ENCODE measurements at regions not wholly inside any gene's neighbourhood (a gene's known extent, or its start where the extent isn't known, plus 50 kb on each side); places are given as distances from the start of the nearest gene placed in this dataset.

GRCh38 chr18:78123926-78124797 lies 855.5 kb upstream of the SALL3 start:
- Histone ChIP-seq H3K27ac (no peak overlapping the region), H3K4me1 (no peaks in the 10 kb centered on the region), H3K36me3 (no peaks in the 10 kb centered on the region), H3K27me3 (peaks cover 0 to 8% of the 10 kb centered on the region in 2 donors), H3K4me3 (no peak overlapping the region), H3K9me3 (no peaks in the 10 kb centered on the region)
- intact Hi-C loops (cut with DNase I; ENCODE audit: low total_unique reads): no loop called here
- TF ChIP-seq, protein P1, sequence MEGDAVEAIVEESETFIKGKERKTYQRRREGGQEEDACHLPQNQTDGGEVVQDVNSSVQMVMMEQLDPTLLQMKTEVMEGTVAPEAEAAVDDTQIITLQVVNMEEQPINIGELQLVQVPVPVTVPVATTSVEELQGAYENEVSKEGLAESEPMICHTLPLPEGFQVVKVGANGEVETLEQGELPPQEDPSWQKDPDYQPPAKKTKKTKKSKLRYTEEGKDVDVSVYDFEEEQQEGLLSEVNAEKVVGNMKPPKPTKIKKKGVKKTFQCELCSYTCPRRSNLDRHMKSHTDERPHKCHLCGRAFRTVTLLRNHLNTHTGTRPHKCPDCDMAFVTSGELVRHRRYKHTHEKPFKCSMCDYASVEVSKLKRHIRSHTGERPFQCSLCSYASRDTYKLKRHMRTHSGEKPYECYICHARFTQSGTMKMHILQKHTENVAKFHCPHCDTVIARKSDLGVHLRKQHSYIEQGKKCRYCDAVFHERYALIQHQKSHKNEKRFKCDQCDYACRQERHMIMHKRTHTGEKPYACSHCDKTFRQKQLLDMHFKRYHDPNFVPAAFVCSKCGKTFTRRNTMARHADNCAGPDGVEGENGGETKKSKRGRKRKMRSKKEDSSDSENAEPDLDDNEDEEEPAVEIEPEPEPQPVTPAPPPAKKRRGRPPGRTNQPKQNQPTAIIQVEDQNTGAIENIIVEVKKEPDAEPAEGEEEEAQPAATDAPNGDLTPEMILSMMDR (IDR thresholded peaks at IDR 0.05): no peak
- no peak for DNase-seq

GRCh38 chr18:78125206-78125896 lies 854.3 kb upstream of the SALL3 start:
- no peaks in the 10 kb centered on the region for H3K36me3 ChIP-seq
- H3K27me3 ChIP-seq: peaks cover 0 to 8% of the 10 kb centered on the region in 2 donors
- no peaks in the 10 kb centered on the region for H3K9me3 ChIP-seq
- no peaks in the 10 kb centered on the region for H3K4me1 ChIP-seq
- DNase-seq: no peak
- no peak overlapping the region for H3K27ac ChIP-seq
- no peak overlapping the region for H3K4me3 ChIP-seq
- intact Hi-C loops (cut with DNase I; ENCODE audit: low total_unique reads): no loop called here
- TF ChIP-seq, protein P1 (IDR thresholded peaks at IDR 0.05): no peak

DNA sequence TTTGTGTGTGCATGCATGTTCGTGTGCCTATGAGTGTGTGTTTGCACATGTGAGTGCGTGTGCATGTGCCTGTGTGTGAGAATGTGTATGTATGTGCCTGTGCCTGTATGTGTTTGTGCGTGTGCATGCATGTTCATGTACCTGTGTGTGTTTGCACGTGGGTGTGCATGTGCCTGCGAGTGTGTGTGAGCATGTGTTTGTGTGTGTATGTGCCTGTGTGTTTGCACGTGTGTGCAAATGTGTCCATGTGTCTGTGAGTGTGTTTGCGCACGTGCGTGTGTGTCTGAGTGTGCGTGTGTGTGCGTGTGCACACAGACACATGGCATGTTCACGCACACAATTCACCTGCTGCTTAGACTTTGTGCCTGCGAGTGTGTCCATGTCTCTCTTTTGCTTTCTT lies 853.5 kb upstream of the SALL3 start:
- intact Hi-C loops (cut with DNase I; ENCODE audit: low total_unique reads): no loop called here
- TF ChIP-seq, protein P1 (IDR thresholded peaks at IDR 0.05): no peak
- peaks cover 0 to 8% of the 10 kb centered on the region in 2 donors for H3K27me3 ChIP-seq

GRCh38 chr18:78126536-78126935 lies 853.1 kb upstream of the SALL3 start:
- H3K36me3 ChIP-seq: no peaks in the 10 kb centered on the region
- H3K27ac ChIP-seq: no peak overlapping the region
- H3K9me3 ChIP-seq: no peaks in the 10 kb centered on the region
- H3K27me3 ChIP-seq: peaks cover 0 to 8% of the 10 kb centered on the region in 2 donors
- DNase-seq: no peak
- no peak overlapping the region for H3K4me3 ChIP-seq
- intact Hi-C loops (cut with DNase I; ENCODE audit: low total_unique reads): no loop called here
- TF ChIP-seq, protein P1 (IDR thresholded peaks at IDR 0.05): no peak
- no peaks in the 10 kb centered on the region for H3K4me1 ChIP-seq

More for the DNA sequence above, 853.5 kb upstream of the SALL3 start:
- no peaks in the 10 kb centered on the region for H3K9me3 ChIP-seq
- no peak for DNase-seq
- H3K36me3 ChIP-seq: no peaks in the 10 kb centered on the region
- H3K4me1 ChIP-seq: no peaks in the 10 kb centered on the region
- H3K27ac ChIP-seq: no peak overlapping the region
- no peak overlapping the region for H3K4me3 ChIP-seq

GRCh38 chr18:78127041-78127440 lies 852.6 kb upstream of the SALL3 start:
- Histone ChIP-seq H3K36me3 (no peaks in the 10 kb centered on the region), H3K27ac (no peak overlapping the region), H3K4me1 (no peaks in the 10 kb centered on the region), H3K4me3 (no peak overlapping the region), H3K9me3 (no peaks in the 10 kb centered on the region), H3K27me3 (peaks cover 0 to 8% of the 10 kb centered on the region in 2 donors)
- TF ChIP-seq, protein P1 (IDR thresholded peaks at IDR 0.05): no peak
- DNase-seq: no peak
- intact Hi-C loops (cut with DNase I; ENCODE audit: low total_unique reads): no loop called here
